Prostate gland (tissue), 2 donors: ENCODE measurements at regions not wholly inside any gene's neighbourhood (a gene's known extent, or its start where the extent isn't known, plus 50 kb on each side); places are given as distances from the start of the nearest gene placed in this dataset.

Source experiments
- POLR2A ChIP-seq: fragments of 450-650 bp; IDR thresholded peaks from one replicate; pipeline ENCODE4 v1.6.1; 2016; ENCODE audit warnings: antibody characterized with exemption, mild to moderate bottlenecking
- POLR2AphosphoS5 ChIP-seq: sonication (generic); formaldehyde crosslinking; IDR thresholded peaks from one replicate; pipeline ENCODE4 v1.6.1; 2017; ENCODE audit warnings: antibody characterized with exemption
- TF ChIP-seq, protein P1 (sequence below), 4 experiments: fragments of 200-600 bp in 2 of 4; fragments of 450-650 bp in 2 of 4; sonication (generic) in 2 of 4; IDR thresholded peaks; 1 replicate in 3 of 4; 2 replicates in 1 of 4; pipeline ENCODE4 v1.5.1; 2016 to 2019; ENCODE audit warnings: antibody characterized with exemption in 4 of 4, mild to moderate bottlenecking in 2 of 4, moderate library complexity in 2 of 4

DNA sequence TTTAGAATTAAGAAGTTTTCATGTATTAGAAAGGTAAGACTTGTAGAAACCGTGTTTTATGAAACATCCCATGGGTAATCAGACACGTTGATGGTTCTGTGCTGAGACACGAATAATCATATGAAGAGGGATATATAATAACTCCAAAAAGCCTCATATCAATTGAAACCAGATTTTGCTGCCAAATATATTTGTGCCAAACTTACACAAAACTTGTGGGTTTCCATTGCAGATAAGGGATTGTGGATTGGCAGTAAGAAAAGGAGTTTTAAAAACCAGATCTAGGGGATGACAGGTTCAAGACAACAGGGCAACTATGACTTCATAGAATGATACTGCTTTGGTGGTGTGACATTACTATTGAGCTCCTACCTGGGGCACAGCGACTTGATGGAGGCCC, 616.1 kb downstream of the BCOR start:
- no peak for TF ChIP-seq POLR2AphosphoS5
- TF ChIP-seq, protein P1, sequence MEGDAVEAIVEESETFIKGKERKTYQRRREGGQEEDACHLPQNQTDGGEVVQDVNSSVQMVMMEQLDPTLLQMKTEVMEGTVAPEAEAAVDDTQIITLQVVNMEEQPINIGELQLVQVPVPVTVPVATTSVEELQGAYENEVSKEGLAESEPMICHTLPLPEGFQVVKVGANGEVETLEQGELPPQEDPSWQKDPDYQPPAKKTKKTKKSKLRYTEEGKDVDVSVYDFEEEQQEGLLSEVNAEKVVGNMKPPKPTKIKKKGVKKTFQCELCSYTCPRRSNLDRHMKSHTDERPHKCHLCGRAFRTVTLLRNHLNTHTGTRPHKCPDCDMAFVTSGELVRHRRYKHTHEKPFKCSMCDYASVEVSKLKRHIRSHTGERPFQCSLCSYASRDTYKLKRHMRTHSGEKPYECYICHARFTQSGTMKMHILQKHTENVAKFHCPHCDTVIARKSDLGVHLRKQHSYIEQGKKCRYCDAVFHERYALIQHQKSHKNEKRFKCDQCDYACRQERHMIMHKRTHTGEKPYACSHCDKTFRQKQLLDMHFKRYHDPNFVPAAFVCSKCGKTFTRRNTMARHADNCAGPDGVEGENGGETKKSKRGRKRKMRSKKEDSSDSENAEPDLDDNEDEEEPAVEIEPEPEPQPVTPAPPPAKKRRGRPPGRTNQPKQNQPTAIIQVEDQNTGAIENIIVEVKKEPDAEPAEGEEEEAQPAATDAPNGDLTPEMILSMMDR (IDR thresholded peaks at IDR 0.05), result no peak
- no peak for TF ChIP-seq POLR2A
